ENCODE measurements at regions not wholly inside any gene's neighbourhood (a gene's known extent, or its start where the extent isn't known, plus 50 kb on each side); places are given as distances from the start of the nearest gene placed in this dataset.

- no peaks in the 10 kb centered on the region for H3K9me3 ChIP-seq (ENCODE audit: control insufficient read depth in 1 of 2, low read length in 2 of 2)
- H3K27ac ChIP-seq (ENCODE audit: low read depth, low read length): no peak overlapping the region
- no peaks in the 10 kb centered on the region for H3K27me3 ChIP-seq (ENCODE audit: control insufficient read depth in 1 of 2, insufficient read depth in 2 of 2, low read length in 2 of 2)
- H3K9ac ChIP-seq (ENCODE audit: low read depth in 1 of 2, low read length in 2 of 2): no peak overlapping the region
- no peak overlapping the region for H3K4me3 ChIP-seq (ENCODE audit: low read depth in 1 of 2, low read length in 2 of 2)
- H3K4me1 ChIP-seq (ENCODE audit: control insufficient read depth in 1 of 2, insufficient read depth in 2 of 2, low read length in 2 of 2): peaks cover 0 to 5% of the 10 kb centered on the region in 2 donors
- no peaks in the 10 kb centered on the region for H3K36me3 ChIP-seq (ENCODE audit: control insufficient read depth in 1 of 2, insufficient read depth in 2 of 2, low read length in 2 of 2)
Observed at GRCh38 chr9:95738438-95738837, 137.1 kb upstream of the ERCC6L2 start.

DNA sequence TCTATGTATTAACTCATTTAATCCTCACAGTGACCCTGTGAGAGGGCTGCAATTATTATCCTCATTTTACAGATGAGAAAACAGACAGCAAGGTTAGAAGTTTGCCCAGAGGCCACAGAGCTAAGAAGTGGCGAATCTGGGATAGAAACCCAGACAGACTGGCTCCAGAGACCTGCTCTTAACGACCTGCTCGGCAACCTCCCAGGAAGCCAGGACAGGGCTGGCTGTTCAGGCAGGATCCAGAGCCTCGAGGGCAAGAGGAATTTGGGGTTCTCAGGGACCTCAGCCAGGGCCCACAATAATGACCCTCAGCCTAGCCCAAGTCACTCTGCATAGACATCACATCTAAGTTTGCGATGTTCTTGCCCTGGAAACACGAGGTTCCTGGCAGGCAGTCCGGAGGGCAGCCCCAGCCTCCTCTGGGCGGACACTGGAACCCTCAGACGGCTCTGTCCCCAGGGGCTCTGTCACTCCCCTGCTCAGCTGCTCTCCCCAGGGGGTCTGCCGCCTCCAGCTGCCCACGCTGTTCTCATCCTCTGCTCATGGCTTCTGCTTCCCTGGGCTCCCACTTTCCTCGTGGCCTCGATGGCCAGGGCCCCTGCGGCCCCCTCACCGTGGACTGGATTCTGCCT lies 138.5 kb upstream of the ERCC6L2 start:
- peaks cover 7 to 9% of the 10 kb centered on the region in 2 donors for H3K4me1 ChIP-seq (ENCODE audit: control insufficient read depth in 1 of 2, insufficient read depth in 2 of 2, low read length in 2 of 2)

GRCh38 chr9:95736370-95736769 lies 139.1 kb upstream of the ERCC6L2 start:
- Histone ChIP-seq H3K9me3 (ENCODE audit: control insufficient read depth in 1 of 2, low read length in 2 of 2) (no peaks in the 10 kb centered on the region), H3K27me3 (ENCODE audit: control insufficient read depth in 1 of 2, insufficient read depth in 2 of 2, low read length in 2 of 2) (no peaks in the 10 kb centered on the region), H3K36me3 (ENCODE audit: control insufficient read depth in 1 of 2, insufficient read depth in 2 of 2, low read length in 2 of 2) (no peaks in the 10 kb centered on the region), H3K27ac (ENCODE audit: low read depth, low read length) (no peak overlapping the region), H3K4me3 (ENCODE audit: low read depth in 1 of 2, low read length in 2 of 2) (no peak overlapping the region), H3K4me1 (ENCODE audit: control insufficient read depth in 1 of 2, insufficient read depth in 2 of 2, low read length in 2 of 2) (peaks cover 7 to 9% of the 10 kb centered on the region in 2 donors), H3K9ac (ENCODE audit: low read depth in 1 of 2, low read length in 2 of 2) (no peak overlapping the region)

More for the DNA sequence above, 138.5 kb upstream of the ERCC6L2 start:
- Histone ChIP-seq H3K4me3 (ENCODE audit: low read depth in 1 of 2, low read length in 2 of 2) (no peak overlapping the region), H3K27ac (ENCODE audit: low read depth, low read length) (no peak overlapping the region), H3K27me3 (ENCODE audit: control insufficient read depth in 1 of 2, insufficient read depth in 2 of 2, low read length in 2 of 2) (no peaks in the 10 kb centered on the region), H3K9me3 (ENCODE audit: control insufficient read depth in 1 of 2, low read length in 2 of 2) (no peaks in the 10 kb centered on the region), H3K9ac (ENCODE audit: low read depth in 1 of 2, low read length in 2 of 2) (no peak overlapping the region), H3K36me3 (ENCODE audit: control insufficient read depth in 1 of 2, insufficient read depth in 2 of 2, low read length in 2 of 2) (no peaks in the 10 kb centered on the region)

DNA sequence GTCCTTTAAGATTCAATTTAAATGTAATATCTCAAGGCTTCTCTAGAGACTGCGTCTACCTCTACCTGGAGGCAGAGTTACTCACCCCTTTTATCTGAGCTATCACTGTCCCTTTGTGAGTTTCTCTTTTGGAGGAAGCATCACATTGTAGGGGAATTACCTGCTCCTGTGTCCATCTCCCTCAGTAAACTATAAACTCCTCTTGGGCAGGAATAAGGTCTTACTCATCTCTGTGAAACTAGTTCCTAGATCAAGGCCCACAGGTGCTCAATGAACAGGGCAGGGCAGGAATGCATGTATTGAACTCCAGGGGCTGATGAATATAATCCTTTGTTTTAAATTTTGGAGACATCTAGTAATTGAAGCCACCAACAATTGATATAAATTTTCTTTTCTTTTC lies 139.8 kb upstream of the ERCC6L2 start:
- H3K9me3 ChIP-seq (ENCODE audit: control insufficient read depth in 1 of 2, low read length in 2 of 2): no peaks in the 10 kb centered on the region
- H3K36me3 ChIP-seq (ENCODE audit: control insufficient read depth in 1 of 2, insufficient read depth in 2 of 2, low read length in 2 of 2): no peaks in the 10 kb centered on the region
- no peaks in the 10 kb centered on the region for H3K27me3 ChIP-seq (ENCODE audit: control insufficient read depth in 1 of 2, insufficient read depth in 2 of 2, low read length in 2 of 2)
- H3K27ac ChIP-seq (ENCODE audit: low read depth, low read length): no peak overlapping the region
- peaks cover 7 to 9% of the 10 kb centered on the region in 2 donors for H3K4me1 ChIP-seq (ENCODE audit: control insufficient read depth in 1 of 2, insufficient read depth in 2 of 2, low read length in 2 of 2)
- no peak overlapping the region for H3K9ac ChIP-seq (ENCODE audit: low read depth in 1 of 2, low read length in 2 of 2)
- H3K4me3 ChIP-seq (ENCODE audit: low read depth in 1 of 2, low read length in 2 of 2): no peak overlapping the region

GRCh38 chr9:95733741-95734666 lies 141.5 kb upstream of the ERCC6L2 start:
- H3K27ac ChIP-seq (ENCODE audit: low read depth, low read length): no peak overlapping the region
- no peak overlapping the region for H3K4me3 ChIP-seq (ENCODE audit: low read depth in 1 of 2, low read length in 2 of 2)
- H3K9ac ChIP-seq (ENCODE audit: low read depth in 1 of 2, low read length in 2 of 2): no peak overlapping the region
- H3K27me3 ChIP-seq (ENCODE audit: control insufficient read depth in 1 of 2, insufficient read depth in 2 of 2, low read length in 2 of 2): no peaks in the 10 kb centered on the region
- peaks cover 7 to 9% of the 10 kb centered on the region in 2 donors for H3K4me1 ChIP-seq (ENCODE audit: control insufficient read depth in 1 of 2, insufficient read depth in 2 of 2, low read length in 2 of 2)
- H3K9me3 ChIP-seq (ENCODE audit: control insufficient read depth in 1 of 2, low read length in 2 of 2): no peaks in the 10 kb centered on the region
- no peaks in the 10 kb centered on the region for H3K36me3 ChIP-seq (ENCODE audit: control insufficient read depth in 1 of 2, insufficient read depth in 2 of 2, low read length in 2 of 2)

DNA sequence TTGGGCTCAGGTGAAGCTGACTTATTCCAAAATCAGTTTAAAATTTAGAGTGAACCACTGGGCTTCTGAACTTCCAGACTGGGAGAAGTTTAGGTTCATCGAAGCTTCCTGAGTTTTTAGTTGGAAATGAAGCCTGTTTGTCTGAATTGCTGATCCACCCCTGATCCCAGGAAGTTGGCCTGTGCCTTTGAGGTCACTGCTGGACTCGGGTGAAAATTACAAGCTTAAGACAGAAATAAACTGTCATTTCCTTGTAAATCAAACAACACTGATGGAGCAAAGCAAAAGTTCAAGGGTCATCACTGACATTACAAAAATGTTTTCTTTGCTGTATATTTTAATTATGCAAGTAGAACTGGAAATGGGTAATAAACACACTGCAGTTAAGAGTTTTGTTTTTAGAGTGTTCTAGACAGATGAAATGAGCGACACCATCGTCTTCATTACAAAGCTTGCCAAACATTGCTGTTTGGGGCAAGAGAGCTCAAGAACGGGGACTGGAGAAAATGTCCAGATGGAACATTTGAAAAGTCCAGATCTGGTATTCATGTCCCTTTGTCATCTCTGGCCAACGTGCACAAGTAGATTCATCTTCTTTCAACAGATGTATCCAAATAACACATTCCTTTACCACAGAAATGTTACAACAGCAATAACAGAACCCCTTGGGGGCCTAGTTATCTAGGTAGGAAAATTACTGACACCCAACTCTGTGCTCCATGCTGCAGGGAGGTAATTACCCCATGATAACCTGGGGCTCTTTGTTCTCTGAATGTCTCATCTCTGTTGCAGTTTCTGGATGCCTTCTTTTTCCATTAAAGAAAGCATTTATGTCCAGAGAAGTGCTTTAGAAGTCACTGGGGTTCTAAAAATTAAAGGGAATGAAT lies 142.4 kb upstream of the ERCC6L2 start:
- Histone ChIP-seq H3K27ac (ENCODE audit: low read depth, low read length) (no peak overlapping the region), H3K9ac (ENCODE audit: low read depth in 1 of 2, low read length in 2 of 2) (no peak overlapping the region), H3K4me3 (ENCODE audit: low read depth in 1 of 2, low read length in 2 of 2) (no peak overlapping the region), H3K36me3 (ENCODE audit: control insufficient read depth in 1 of 2, insufficient read depth in 2 of 2, low read length in 2 of 2) (no peaks in the 10 kb centered on the region), H3K9me3 (ENCODE audit: control insufficient read depth in 1 of 2, low read length in 2 of 2) (no peaks in the 10 kb centered on the region), H3K4me1 (ENCODE audit: control insufficient read depth in 1 of 2, insufficient read depth in 2 of 2, low read length in 2 of 2) (peaks cover 4 to 7% of the 10 kb centered on the region in 2 donors), H3K27me3 (ENCODE audit: control insufficient read depth in 1 of 2, insufficient read depth in 2 of 2, low read length in 2 of 2) (no peaks in the 10 kb centered on the region)

DNA sequence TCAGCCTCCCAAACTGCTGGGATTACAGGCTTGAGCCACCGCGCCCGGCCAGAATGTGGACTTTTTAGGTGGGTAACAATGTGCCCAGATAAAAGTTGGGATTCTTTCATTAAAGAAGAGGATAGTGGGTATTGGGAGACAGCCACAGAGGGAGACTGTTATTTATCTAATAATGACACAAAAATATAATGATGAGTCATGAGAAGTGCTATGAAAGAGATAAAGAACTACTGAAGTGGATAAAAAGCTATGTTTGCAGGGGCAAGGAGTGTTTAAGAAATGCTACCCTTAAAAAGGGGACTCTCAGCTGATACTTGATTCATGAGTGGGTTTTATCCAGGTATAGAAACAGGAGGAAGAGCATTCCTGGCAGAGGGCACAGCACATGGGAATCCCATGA lies 143.6 kb upstream of the ERCC6L2 start:
- H3K4me1 ChIP-seq (ENCODE audit: control insufficient read depth in 1 of 2, insufficient read depth in 2 of 2, low read length in 2 of 2): peaks cover 4 to 9% of the 10 kb centered on the region in 2 donors
- H3K9me3 ChIP-seq (ENCODE audit: control insufficient read depth in 1 of 2, low read length in 2 of 2): no peaks in the 10 kb centered on the region
- no peak overlapping the region for H3K9ac ChIP-seq (ENCODE audit: low read depth in 1 of 2, low read length in 2 of 2)
- no peak overlapping the region for H3K27ac ChIP-seq (ENCODE audit: low read depth, low read length)
- no peak overlapping the region for H3K4me3 ChIP-seq (ENCODE audit: low read depth in 1 of 2, low read length in 2 of 2)
- H3K27me3 ChIP-seq (ENCODE audit: control insufficient read depth in 1 of 2, insufficient read depth in 2 of 2, low read length in 2 of 2): no peaks in the 10 kb centered on the region
- H3K36me3 ChIP-seq (ENCODE audit: control insufficient read depth in 1 of 2, insufficient read depth in 2 of 2, low read length in 2 of 2): no peaks in the 10 kb centered on the region

GRCh38 chr9:95729669-95730368 lies 145.7 kb upstream of the ERCC6L2 start:
- Histone ChIP-seq H3K4me1 (ENCODE audit: control insufficient read depth in 1 of 2, insufficient read depth in 2 of 2, low read length in 2 of 2) (peaks cover 8 to 15% of the 10 kb centered on the region in 2 donors), H3K9me3 (ENCODE audit: control insufficient read depth in 1 of 2, low read length in 2 of 2) (no peaks in the 10 kb centered on the region), H3K4me3 (ENCODE audit: low read depth in 1 of 2, low read length in 2 of 2) (no peak overlapping the region), H3K9ac (ENCODE audit: low read depth in 1 of 2, low read length in 2 of 2) (no peak overlapping the region), H3K27me3 (ENCODE audit: control insufficient read depth in 1 of 2, insufficient read depth in 2 of 2, low read length in 2 of 2) (no peaks in the 10 kb centered on the region), H3K36me3 (ENCODE audit: control insufficient read depth in 1 of 2, insufficient read depth in 2 of 2, low read length in 2 of 2) (no peaks in the 10 kb centered on the region), H3K27ac (ENCODE audit: low read depth, low read length) (no peak overlapping the region)

- Histone ChIP-seq H3K4me1 (ENCODE audit: control insufficient read depth in 1 of 2, insufficient read depth in 2 of 2, low read length in 2 of 2) (peaks cover 15 to 22% of the 10 kb centered on the region in 2 donors), H3K36me3 (ENCODE audit: control insufficient read depth in 1 of 2, insufficient read depth in 2 of 2, low read length in 2 of 2) (no peaks in the 10 kb centered on the region)
Observed at GRCh38 chr9:95729046-95729445, 146.4 kb upstream of the ERCC6L2 start.

More at GRCh38 chr9:95729046-95729445, 146.4 kb upstream of the ERCC6L2 start:
- no peaks in the 10 kb centered on the region for H3K9me3 ChIP-seq (ENCODE audit: control insufficient read depth in 1 of 2, low read length in 2 of 2)
- no peak overlapping the region for H3K9ac ChIP-seq (ENCODE audit: low read depth in 1 of 2, low read length in 2 of 2)
- H3K27ac ChIP-seq (ENCODE audit: low read depth, low read length): no peak overlapping the region
- H3K4me3 ChIP-seq (ENCODE audit: low read depth in 1 of 2, low read length in 2 of 2): no peak overlapping the region
- H3K27me3 ChIP-seq (ENCODE audit: control insufficient read depth in 1 of 2, insufficient read depth in 2 of 2, low read length in 2 of 2): no peaks in the 10 kb centered on the region
